ENCODE measurements at regions not wholly inside any gene's neighbourhood (a gene's known extent, or its start where the extent isn't known, plus 50 kb on each side); places are given as distances from the start of the nearest gene placed in this dataset.

GRCh38 chr2:64750817-64751285 lies 97.1 kb upstream of the SERTAD2 start:
- peak overlapping the region; percentile 99 for H3K4me3 ChIP-seq (ENCODE audit: low read depth, low read length)
- H3K27me3 ChIP-seq (ENCODE audit: insufficient read depth, low read depth, severe bottlenecking): no peaks in the 10 kb centered on the region
- peak overlapping the region; percentile 82 for H3K27ac ChIP-seq
- H3K9me3 ChIP-seq (ENCODE audit: severe bottlenecking): no peaks in the 10 kb centered on the region
- no peak for TF ChIP-seq CTCF (IDR thresholded peaks at IDR 0.05; ENCODE audit: low read depth, low read length)
- DNase-seq: peak; percentile 100
- no peaks in the 10 kb centered on the region for H3K36me3 ChIP-seq

DNA sequence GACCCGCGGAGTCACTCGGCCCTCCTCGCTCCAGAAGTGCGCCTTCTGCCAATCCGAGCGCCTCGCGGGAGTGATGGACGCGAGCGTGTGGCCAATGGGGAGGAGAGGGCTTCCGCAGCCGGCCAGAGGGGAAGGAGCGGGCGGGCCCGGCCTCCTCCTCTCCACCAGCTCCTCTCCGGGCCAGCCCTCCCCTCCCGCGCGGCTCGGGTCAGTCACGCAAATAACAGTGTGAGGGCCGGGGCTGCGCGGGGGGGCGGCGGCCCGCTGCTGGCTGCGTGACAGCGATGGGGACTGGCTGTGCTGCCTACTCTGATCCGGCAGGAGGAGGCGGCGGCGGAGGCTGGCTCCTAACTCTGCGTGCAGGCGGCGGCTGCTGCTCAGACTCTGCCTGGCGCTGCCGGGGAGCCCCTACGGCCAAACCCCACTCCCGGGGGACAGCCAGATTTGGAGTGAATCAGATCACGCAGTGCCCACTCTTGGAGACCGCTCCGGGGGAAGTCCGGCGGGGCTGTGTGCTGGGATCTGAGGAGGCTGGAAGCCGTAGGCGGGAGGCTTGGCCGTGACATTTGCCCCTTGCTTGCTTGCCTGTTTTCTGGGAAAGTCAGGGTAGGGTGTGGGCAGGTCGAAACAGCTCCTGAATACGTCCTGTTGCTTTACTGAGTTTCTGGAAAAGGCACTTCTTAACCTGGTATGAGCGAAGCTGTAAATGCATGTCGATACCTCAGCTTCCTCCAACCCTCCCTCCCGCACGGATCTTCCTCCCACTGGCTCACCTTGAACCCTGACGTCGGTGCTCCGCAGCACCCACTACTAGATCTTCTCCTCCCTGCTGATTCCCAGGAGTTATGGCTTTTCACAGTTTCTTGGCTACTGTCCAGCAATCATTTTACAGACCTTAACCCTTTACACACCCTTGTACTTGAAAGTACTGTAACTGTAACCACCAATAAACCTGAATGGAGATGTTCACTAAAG lies 97.9 kb upstream of the SERTAD2 start:
- Histone ChIP-seq H3K27me3 (ENCODE audit: insufficient read depth, low read depth, severe bottlenecking) (no peaks in the 10 kb centered on the region), H3K36me3 (no peaks in the 10 kb centered on the region), H3K27ac (peak overlapping the region; percentile 81), H3K4me3 (ENCODE audit: low read depth, low read length) (peak overlapping the region; percentile 90), H3K9me3 (ENCODE audit: severe bottlenecking) (no peaks in the 10 kb centered on the region)
- DNase-seq: peak; percentile 62
- TF ChIP-seq CTCF (IDR thresholded peaks at IDR 0.05; ENCODE audit: low read depth, low read length): no peak

- TF ChIP-seq CTCF (IDR thresholded peaks at IDR 0.05; ENCODE audit: low read depth, low read length): no peak
- no peak overlapping the region for H3K27ac ChIP-seq
- no peak overlapping the region for H3K4me3 ChIP-seq (ENCODE audit: low read depth, low read length)
- no peaks in the 10 kb centered on the region for H3K27me3 ChIP-seq (ENCODE audit: insufficient read depth, low read depth, severe bottlenecking)
- H3K9me3 ChIP-seq (ENCODE audit: severe bottlenecking): no peaks in the 10 kb centered on the region
- H3K36me3 ChIP-seq: no peaks in the 10 kb centered on the region
- DNase-seq: no peak
These were observed 99.7 kb upstream of the SERTAD2 start for GRCh38 chr2:64753399-64753798.

GRCh38 chr2:64754570-64754969 lies 100.9 kb upstream of the SERTAD2 start:
- Histone ChIP-seq H3K36me3 (no peaks in the 10 kb centered on the region), H3K27me3 (ENCODE audit: insufficient read depth, low read depth, severe bottlenecking) (no peaks in the 10 kb centered on the region), H3K9me3 (ENCODE audit: severe bottlenecking) (no peaks in the 10 kb centered on the region), H3K27ac (no peak overlapping the region), H3K4me3 (ENCODE audit: low read depth, low read length) (no peak overlapping the region)
- TF ChIP-seq CTCF (IDR thresholded peaks at IDR 0.05; ENCODE audit: low read depth, low read length): no peak
- no peak for DNase-seq

DNA sequence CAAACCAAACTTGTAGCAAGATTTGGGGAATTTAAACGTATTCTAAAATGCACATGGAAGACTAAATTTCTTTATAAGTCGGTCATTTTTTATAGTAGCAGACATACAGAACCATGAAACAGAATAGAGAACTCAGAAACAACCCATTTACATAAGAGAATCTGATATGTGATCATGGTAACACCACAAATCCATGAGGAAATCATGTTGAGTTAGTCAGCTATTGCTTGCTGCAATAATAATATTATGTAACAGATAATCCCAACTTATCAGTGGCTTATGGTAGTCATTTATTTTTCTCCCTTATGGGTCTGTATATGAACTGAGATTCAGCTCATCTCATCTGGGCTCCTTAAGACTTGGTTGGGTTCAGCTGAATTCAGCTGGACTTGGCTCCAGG lies 103.4 kb upstream of the SERTAD2 start:
- DNase-seq: no peak
- H3K27ac ChIP-seq: no peak overlapping the region
- H3K27me3 ChIP-seq (ENCODE audit: insufficient read depth, low read depth, severe bottlenecking): no peaks in the 10 kb centered on the region
- H3K9me3 ChIP-seq (ENCODE audit: severe bottlenecking): no peaks in the 10 kb centered on the region
- no peak overlapping the region for H3K4me3 ChIP-seq (ENCODE audit: low read depth, low read length)
- TF ChIP-seq CTCF (IDR thresholded peaks at IDR 0.05; ENCODE audit: low read depth, low read length): no peak
- no peaks in the 10 kb centered on the region for H3K36me3 ChIP-seq

All from WERI-Rb-1 (cell line).